HG03280 (cell line): ENCODE measurements at regions not wholly inside any gene's neighbourhood (a gene's known extent, or its start where the extent isn't known, plus 50 kb on each side); places are given as distances from the start of the nearest gene placed in this dataset.

Experiments used
- ATAC-seq: cut with Tn5 transposase; IDR thresholded peaks from one replicate; pipeline ENCODE4 v1.9.1; 2021; ENCODE audit warnings: mild to moderate bottlenecking, moderate library complexity; ENCODE audit not compliant: unreplicated experiment

- no peak for ATAC-seq
Observed at GRCh38 chr21:39029086-39029755, 154.0 kb downstream of the PSMG1 start.

GRCh38 chr21:39025198-39025597, 158.1 kb downstream of the PSMG1 start:
- no peak for ATAC-seq

- no peak for ATAC-seq
Observed at GRCh38 chr21:39024538-39024937, 158.7 kb downstream of the PSMG1 start.

- no peak for ATAC-seq
Observed at GRCh38 chr21:39022863-39023693, 160.2 kb downstream of the PSMG1 start.

- no peak for ATAC-seq
Observed at GRCh38 chr21:39022466-39022862, 160.8 kb downstream of the PSMG1 start.

GRCh38 chr21:39022035-39022434, 161.2 kb downstream of the PSMG1 start:
- ATAC-seq, result no peak

GRCh38 chr21:39021478-39021832, 161.8 kb downstream of the PSMG1 start:
- no peak for ATAC-seq

- ATAC-seq, result no peak
Observed at GRCh38 chr21:39020751-39021477, 162.3 kb downstream of the PSMG1 start.

- no peak for ATAC-seq
Observed at GRCh38 chr21:39018730-39019129, 164.5 kb downstream of the PSMG1 start.

- ATAC-seq, result peak; percentile 78
Observed at GRCh38 chr21:39016740-39017315, 166.4 kb downstream of the PSMG1 start.

- ATAC-seq, result no peak
Observed at GRCh38 chr21:39014747-39015146, 168.5 kb downstream of the PSMG1 start.

- no peak for ATAC-seq
Observed at GRCh38 chr21:39012326-39013230, 170.7 kb downstream of the PSMG1 start.

GRCh38 chr21:39011911-39012310, 171.3 kb downstream of the PSMG1 start:
- no peak for ATAC-seq

GRCh38 chr21:39010629-39011404, 172.4 kb downstream of the PSMG1 start:
- ATAC-seq, result no peak

GRCh38 chr21:39009587-39010225, 173.5 kb downstream of the PSMG1 start:
- no peak for ATAC-seq

- no peak for ATAC-seq
Observed at GRCh38 chr21:39007985-39008384, 175.3 kb downstream of the PSMG1 start.

GRCh38 chr21:39007532-39007931, 175.7 kb downstream of the PSMG1 start:
- no peak for ATAC-seq

GRCh38 chr21:39006571-39007311, 176.5 kb downstream of the PSMG1 start:
- no peak for ATAC-seq

- ATAC-seq, result no peak
Observed at GRCh38 chr21:39005502-39005787, 177.8 kb downstream of the PSMG1 start.
